ENCODE measurements at regions not wholly inside any gene's neighbourhood (a gene's known extent, or its start where the extent isn't known, plus 50 kb on each side); places are given as distances from the start of the nearest gene placed in this dataset.

GRCh38 chr10:107415446-107415845, 250.9 kb upstream of the SORCS1 start:
- no peak for TF ChIP-seq CTCF (IDR thresholded peaks at IDR 0.05)
- TF ChIP-seq USF2 (IDR thresholded peaks at IDR 0.05), result no peak
